Ammon's horn (tissue), 1 donor: ENCODE measurements at regions not wholly inside any gene's neighbourhood (a gene's known extent, or its start where the extent isn't known, plus 50 kb on each side); places are given as distances from the start of the nearest gene placed in this dataset.

Experiments used
- DNase-seq: peaks from one replicate; pipeline ENCODE4 v3.0.0-alpha.2; 2016; ENCODE audit warnings: low spot score

GRCh38 chrX:10083809-10084208 lies 73.0 kb upstream of the CLCN4 start:
- no peak for DNase-seq

- DNase-seq = no peak
These were observed 71.6 kb upstream of the CLCN4 start for GRCh38 chrX:10085223-10085622.

- DNase-seq = no peak
These were observed 70.1 kb upstream of the CLCN4 start for GRCh38 chrX:10086676-10087075.

- no peak for DNase-seq
These were observed 69.4 kb upstream of the CLCN4 start for GRCh38 chrX:10087391-10087790.

GRCh38 chrX:10089378-10089795 lies 67.4 kb upstream of the CLCN4 start:
- DNase-seq = no peak

- no peak for DNase-seq
These were observed 66.5 kb upstream of the CLCN4 start for GRCh38 chrX:10090319-10090718.

- no peak for DNase-seq
These were observed 61.5 kb upstream of the CLCN4 start for GRCh38 chrX:10095246-10095645.

GRCh38 chrX:10095698-10096432 lies 60.9 kb upstream of the CLCN4 start:
- DNase-seq = no peak

GRCh38 chrX:10098270-10098713 lies 58.5 kb upstream of the CLCN4 start:
- DNase-seq = no peak

GRCh38 chrX:10099411-10099810 lies 57.4 kb upstream of the CLCN4 start:
- DNase-seq = no peak

- DNase-seq = no peak
These were observed 55.5 kb upstream of the CLCN4 start for GRCh38 chrX:10101269-10101668.

GRCh38 chrX:10102046-10102704 lies 54.6 kb upstream of the CLCN4 start:
- DNase-seq = no peak

GRCh38 chrX:10103023-10103422 lies 53.8 kb upstream of the CLCN4 start:
- no peak for DNase-seq

- DNase-seq = peak; percentile 52
These were observed 51.7 kb upstream of the CLCN4 start for GRCh38 chrX:10104958-10105658.

- DNase-seq = no peak
These were observed 50.0 kb upstream of the CLCN4 start for GRCh38 chrX:10106806-10107205.
